ENCODE measurements at regions not wholly inside any gene's neighbourhood (a gene's known extent, or its start where the extent isn't known, plus 50 kb on each side); places are given as distances from the start of the nearest gene placed in this dataset.

- 8 to 25% (median 15%) methylated on average over 2 of the region's 2 CpGs for WGBS, 3 donors
- Histone ChIP-seq H3K27ac (no peak overlapping the region), H3K36me3 (no peaks in the 10 kb centered on the region), H3K9me3 (no peaks in the 10 kb centered on the region), H3K27me3 (peaks cover 3% of the 10 kb centered on the region), H3K4me3 (no peak overlapping the region), H3K4me1 (ENCODE audit: insufficient read depth) (no peaks in the 10 kb centered on the region)
- DNase-seq: no peak
- intact Hi-C loops (cut with DNase I): no loop called here
- TF ChIP-seq EP300 (IDR thresholded peaks at IDR 0.05): no peak
- no peak for TF ChIP-seq POLR2A (IDR thresholded peaks at IDR 0.05)
- no peak for TF ChIP-seq CTCF (IDR thresholded peaks at IDR 0.05)
These were observed 571.9 kb upstream of the FAM241A start for GRCh38 chr4:111573386-111573785.

- Histone ChIP-seq H3K27me3 (no peaks in the 10 kb centered on the region), H3K4me3 (no peak overlapping the region), H3K9me3 (peaks cover 0 to 3% of the 10 kb centered on the region in 2 donors), H3K4me1 (ENCODE audit: insufficient read depth) (no peaks in the 10 kb centered on the region), H3K36me3 (no peaks in the 10 kb centered on the region), H3K27ac (no peak overlapping the region)
- TF ChIP-seq POLR2A (IDR thresholded peaks at IDR 0.05) (no peak), EP300 (IDR thresholded peaks at IDR 0.05) (no peak), CTCF (IDR thresholded peaks at IDR 0.05) (no peak)
- DNase-seq: no peak
- intact Hi-C loops (cut with DNase I): no loop called here
These were observed 565.5 kb upstream of the FAM241A start for GRCh38 chr4:111579767-111580166.

- Histone ChIP-seq H3K4me1 (ENCODE audit: insufficient read depth) (no peaks in the 10 kb centered on the region), H3K27ac (no peak overlapping the region), H3K9me3 (no peaks in the 10 kb centered on the region), H3K27me3 (no peaks in the 10 kb centered on the region), H3K4me3 (no peak overlapping the region), H3K36me3 (no peaks in the 10 kb centered on the region)
- intact Hi-C loops (cut with DNase I): no loop called here
- no peak for DNase-seq
- TF ChIP-seq POLR2A (IDR thresholded peaks at IDR 0.05): no peak
- TF ChIP-seq EP300 (IDR thresholded peaks at IDR 0.05): no peak
- no peak for TF ChIP-seq CTCF (IDR thresholded peaks at IDR 0.05)
- WGBS, 3 donors: 91 to 96% (median 95%) methylated on average over 3 of the region's 3 CpGs
These were observed 549.8 kb upstream of the FAM241A start for GRCh38 chr4:111595456-111595855.

GRCh38 chr4:111596491-111596890 is 548.8 kb upstream of the FAM241A start:
- 85 to 92% (median 88%) methylated on average over 4 of the region's 4 CpGs for WGBS, 3 donors
- no peaks in the 10 kb centered on the region for H3K4me1 ChIP-seq (ENCODE audit: insufficient read depth)
- H3K4me3 ChIP-seq: no peak overlapping the region
- H3K27me3 ChIP-seq: no peaks in the 10 kb centered on the region
- H3K27ac ChIP-seq: no peak overlapping the region
- DNase-seq: no peak
- intact Hi-C loops (cut with DNase I): no loop called here
- H3K36me3 ChIP-seq: no peaks in the 10 kb centered on the region
- H3K9me3 ChIP-seq: no peaks in the 10 kb centered on the region
- TF ChIP-seq POLR2A (IDR thresholded peaks at IDR 0.05) (no peak), EP300 (IDR thresholded peaks at IDR 0.05) (no peak)

- Histone ChIP-seq H3K27me3 (no peaks in the 10 kb centered on the region), H3K4me3 (no peak overlapping the region), H3K9me3 (no peaks in the 10 kb centered on the region), H3K4me1 (ENCODE audit: insufficient read depth) (no peaks in the 10 kb centered on the region), H3K27ac (no peak overlapping the region), H3K36me3 (no peaks in the 10 kb centered on the region)
- DNase-seq: no peak
- TF ChIP-seq EP300 (IDR thresholded peaks at IDR 0.05): no peak
- TF ChIP-seq CTCF (IDR thresholded peaks at IDR 0.05): no peak
- TF ChIP-seq POLR2A (IDR thresholded peaks at IDR 0.05): no peak
- intact Hi-C loops (cut with DNase I): no loop called here
- WGBS, 3 donors: 68 to 70% (median 68%) methylated on average over 3 of the region's 3 CpGs
These were observed 543.6 kb upstream of the FAM241A start for GRCh38 chr4:111601671-111602070.
